ENCODE measurements at regions not wholly inside any gene's neighbourhood (a gene's known extent, or its start where the extent isn't known, plus 50 kb on each side); places are given as distances from the start of the nearest gene placed in this dataset.

DNA sequence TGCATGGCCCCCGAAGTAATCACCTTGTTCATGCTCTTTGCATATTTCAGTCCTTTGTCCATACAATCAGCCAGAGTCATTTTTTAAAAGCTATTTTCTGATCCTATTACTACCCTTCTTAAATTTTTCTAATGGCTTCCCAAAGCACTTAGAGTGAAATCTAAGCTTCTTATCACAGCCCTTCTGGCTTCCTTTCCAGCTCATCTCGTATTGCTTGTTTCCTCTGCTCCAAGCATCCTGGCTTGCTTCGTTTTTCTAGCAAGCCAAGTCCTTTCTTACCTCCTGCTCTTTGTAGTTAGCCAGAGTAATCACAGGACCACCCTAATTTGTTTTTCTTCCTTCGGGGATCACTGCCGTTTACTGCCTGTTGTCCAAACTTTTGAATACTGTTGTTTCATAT is 453.3 kb downstream of the KIF4B start:
- no peak overlapping the region for H3K9ac ChIP-seq (ENCODE audit: low read length)
- H2AFZ ChIP-seq (ENCODE audit: low read depth, low read length, poor library complexity, severe bottlenecking) = no peak overlapping the region
- CTCF ChIA-PET = no interaction called here
- no peaks in the 10 kb centered on the region for H3K4me1 ChIP-seq (ENCODE audit: control insufficient read depth in 1 of 2, insufficient read depth in 2 of 2, low read length in 2 of 2)
- no TSS peak for BruUV-seq (replicated peaks)
- POLR2A ChIA-PET = no interaction called here
- H3K4me2 ChIP-seq (ENCODE audit: low read length) = no peak overlapping the region
- H4K20me1 ChIP-seq (ENCODE audit: insufficient read depth) = no peaks in the 10 kb centered on the region
- RAD21 ChIA-PET (ENCODE audit: low non-redundant PET in 1 of 2, low total read pairs in 2 of 2, uncharacterized antibody in 2 of 2, unreplicated experiment in 2 of 2) = no interaction called here
- DNase-seq (ENCODE audit: low read depth, low spot score) = no peak
- H3K9me2 ChIP-seq (ENCODE audit: insufficient read depth) = no peaks in the 10 kb centered on the region
- ATAC-seq = no peak
- TF ChIP-seq SIN3A (IDR thresholded peaks at IDR 0.05; ENCODE audit: low read depth) = no peak
- TF ChIP-seq, protein P1, sequence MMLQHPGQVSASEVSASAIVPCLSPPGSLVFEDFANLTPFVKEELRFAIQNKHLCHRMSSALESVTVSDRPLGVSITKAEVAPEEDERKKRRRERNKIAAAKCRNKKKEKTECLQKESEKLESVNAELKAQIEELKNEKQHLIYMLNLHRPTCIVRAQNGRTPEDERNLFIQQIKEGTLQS (IDR thresholded peaks at IDR 0.05) = no peak
- no peak for TF ChIP-seq ZNF274 (IDR thresholded peaks at IDR 0.05; ENCODE audit: low read depth, low read length)
- TF ChIP-seq, protein P2, sequence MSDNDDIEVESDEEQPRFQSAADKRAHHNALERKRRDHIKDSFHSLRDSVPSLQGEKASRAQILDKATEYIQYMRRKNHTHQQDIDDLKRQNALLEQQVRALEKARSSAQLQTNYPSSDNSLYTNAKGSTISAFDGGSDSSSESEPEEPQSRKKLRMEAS (IDR thresholded peaks at IDR 0.05) = no peak
- no peak for TF ChIP-seq CBX3 (IDR thresholded peaks at IDR 0.05; ENCODE audit: low read depth)
- no peak for TF ChIP-seq POLR2AphosphoS5 (IDR thresholded peaks at IDR 0.05; ENCODE audit: low read depth, low read length)
- no peak for TF ChIP-seq EZH2 (IDR thresholded peaks at IDR 0.05)
- no peak for TF ChIP-seq POLR2A (IDR thresholded peaks at IDR 0.05; ENCODE audit: borderline replicate concordance, extremely low read depth, insufficient read depth, insufficient read length)
- TF ChIP-seq, protein P3, sequence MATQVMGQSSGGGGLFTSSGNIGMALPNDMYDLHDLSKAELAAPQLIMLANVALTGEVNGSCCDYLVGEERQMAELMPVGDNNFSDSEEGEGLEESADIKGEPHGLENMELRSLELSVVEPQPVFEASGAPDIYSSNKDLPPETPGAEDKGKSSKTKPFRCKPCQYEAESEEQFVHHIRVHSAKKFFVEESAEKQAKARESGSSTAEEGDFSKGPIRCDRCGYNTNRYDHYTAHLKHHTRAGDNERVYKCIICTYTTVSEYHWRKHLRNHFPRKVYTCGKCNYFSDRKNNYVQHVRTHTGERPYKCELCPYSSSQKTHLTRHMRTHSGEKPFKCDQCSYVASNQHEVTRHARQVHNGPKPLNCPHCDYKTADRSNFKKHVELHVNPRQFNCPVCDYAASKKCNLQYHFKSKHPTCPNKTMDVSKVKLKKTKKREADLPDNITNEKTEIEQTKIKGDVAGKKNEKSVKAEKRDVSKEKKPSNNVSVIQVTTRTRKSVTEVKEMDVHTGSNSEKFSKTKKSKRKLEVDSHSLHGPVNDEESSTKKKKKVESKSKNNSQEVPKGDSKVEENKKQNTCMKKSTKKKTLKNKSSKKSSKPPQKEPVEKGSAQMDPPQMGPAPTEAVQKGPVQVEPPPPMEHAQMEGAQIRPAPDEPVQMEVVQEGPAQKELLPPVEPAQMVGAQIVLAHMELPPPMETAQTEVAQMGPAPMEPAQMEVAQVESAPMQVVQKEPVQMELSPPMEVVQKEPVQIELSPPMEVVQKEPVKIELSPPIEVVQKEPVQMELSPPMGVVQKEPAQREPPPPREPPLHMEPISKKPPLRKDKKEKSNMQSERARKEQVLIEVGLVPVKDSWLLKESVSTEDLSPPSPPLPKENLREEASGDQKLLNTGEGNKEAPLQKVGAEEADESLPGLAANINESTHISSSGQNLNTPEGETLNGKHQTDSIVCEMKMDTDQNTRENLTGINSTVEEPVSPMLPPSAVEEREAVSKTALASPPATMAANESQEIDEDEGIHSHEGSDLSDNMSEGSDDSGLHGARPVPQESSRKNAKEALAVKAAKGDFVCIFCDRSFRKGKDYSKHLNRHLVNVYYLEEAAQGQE (IDR thresholded peaks at IDR 0.05; ENCODE audit: low read depth) = no peak
- no peak for TF ChIP-seq SRF (IDR thresholded peaks at IDR 0.05; ENCODE audit: low read depth)
- no peak for TF ChIP-seq SP1 (IDR thresholded peaks at IDR 0.05; ENCODE audit: low read depth)
- TF ChIP-seq, protein P4, sequence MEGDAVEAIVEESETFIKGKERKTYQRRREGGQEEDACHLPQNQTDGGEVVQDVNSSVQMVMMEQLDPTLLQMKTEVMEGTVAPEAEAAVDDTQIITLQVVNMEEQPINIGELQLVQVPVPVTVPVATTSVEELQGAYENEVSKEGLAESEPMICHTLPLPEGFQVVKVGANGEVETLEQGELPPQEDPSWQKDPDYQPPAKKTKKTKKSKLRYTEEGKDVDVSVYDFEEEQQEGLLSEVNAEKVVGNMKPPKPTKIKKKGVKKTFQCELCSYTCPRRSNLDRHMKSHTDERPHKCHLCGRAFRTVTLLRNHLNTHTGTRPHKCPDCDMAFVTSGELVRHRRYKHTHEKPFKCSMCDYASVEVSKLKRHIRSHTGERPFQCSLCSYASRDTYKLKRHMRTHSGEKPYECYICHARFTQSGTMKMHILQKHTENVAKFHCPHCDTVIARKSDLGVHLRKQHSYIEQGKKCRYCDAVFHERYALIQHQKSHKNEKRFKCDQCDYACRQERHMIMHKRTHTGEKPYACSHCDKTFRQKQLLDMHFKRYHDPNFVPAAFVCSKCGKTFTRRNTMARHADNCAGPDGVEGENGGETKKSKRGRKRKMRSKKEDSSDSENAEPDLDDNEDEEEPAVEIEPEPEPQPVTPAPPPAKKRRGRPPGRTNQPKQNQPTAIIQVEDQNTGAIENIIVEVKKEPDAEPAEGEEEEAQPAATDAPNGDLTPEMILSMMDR (IDR thresholded peaks at IDR 0.05 in 2 of 3, conservative IDR thresholded peaks at IDR 0.05 in 1 of 3; ENCODE audit: borderline replicate concordance in 1 of 3, insufficient read depth in 1 of 3, low read depth in 2 of 3, low read length in 2 of 3) = no peak
- no peak for TF ChIP-seq ELF1 (IDR thresholded peaks at IDR 0.05; ENCODE audit: borderline replicate concordance, low read depth)
- no peaks in the 10 kb centered on the region for H3K36me3 ChIP-seq (ENCODE audit: control insufficient read depth in 1 of 2, insufficient read depth in 2 of 2, low read length in 2 of 2)
- no peaks in the 10 kb centered on the region for H3K79me2 ChIP-seq (ENCODE audit: insufficient read depth, low read length)
- intact Hi-C loops (cut with micrococcal nuclease) = no loop called here
- no peak overlapping the region for H3K4me3 ChIP-seq (replicated peaks in 1 of 2; ENCODE audit: low read depth in 1 of 2, low read length in 2 of 2)
- no peaks in the 10 kb centered on the region for H3K9me3 ChIP-seq (ENCODE audit: control insufficient read depth in 1 of 2, insufficient read depth in 1 of 2, low read depth in 1 of 2, low read length in 2 of 2)
- H3K27ac ChIP-seq (ENCODE audit: low read depth, low read length) = no peak overlapping the region
- no peaks in the 10 kb centered on the region for H3K27me3 ChIP-seq (ENCODE audit: insufficient read depth, low read length)
